ENCODE measurements at regions not wholly inside any gene's neighbourhood (a gene's known extent, or its start where the extent isn't known, plus 50 kb on each side); places are given as distances from the start of the nearest gene placed in this dataset.

DNA sequence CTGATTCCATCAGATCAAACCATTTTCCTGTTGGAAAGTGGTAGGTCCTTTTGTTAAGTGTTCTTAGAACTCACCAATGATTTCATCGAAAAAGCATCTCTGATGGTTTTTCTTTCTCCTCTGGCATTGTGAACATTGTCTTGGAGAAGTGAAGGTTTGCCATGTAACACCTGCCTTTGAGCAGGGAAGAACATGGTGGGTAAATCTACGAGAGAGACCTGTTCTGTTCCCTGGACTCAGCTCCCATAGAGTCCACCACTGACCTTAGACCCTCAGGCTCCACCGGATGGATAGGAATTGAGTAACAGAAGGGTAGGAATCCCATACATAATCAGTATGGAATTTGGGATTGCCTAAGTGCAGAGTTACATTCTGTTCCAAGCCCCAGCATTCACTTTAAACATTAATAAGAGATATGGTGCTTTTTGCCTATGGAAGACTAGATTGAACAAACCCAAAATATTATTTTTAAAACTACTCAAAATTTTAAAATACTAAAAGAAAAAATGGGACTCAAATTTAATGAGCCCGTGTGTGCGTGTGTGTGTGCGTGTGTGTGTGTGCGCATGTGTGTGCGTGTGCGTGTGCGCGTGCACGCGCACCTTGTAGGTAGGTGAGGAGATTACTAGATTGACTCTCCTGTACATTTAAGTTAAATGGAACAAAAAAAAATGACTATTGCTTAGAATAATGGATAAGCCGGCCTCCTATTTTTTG, 92.0 kb downstream of the C9orf152 start:
- H3K9me3 ChIP-seq (ENCODE audit: low read depth, low read length) = no peaks in the 10 kb centered on the region
- no peak overlapping the region for H3K4me3 ChIP-seq
- no peak for DNase-seq (ENCODE audit: low read depth, low spot score)
- TF ChIP-seq FOXP2 (optimal IDR thresholded peaks at IDR 0.05; ENCODE audit: control extremely low read depth, extremely low read length, insufficient read depth) = no peak
- TF ChIP-seq EZH2 (IDR thresholded peaks at IDR 0.05) = no peak
- no peak for TF ChIP-seq POLR2AphosphoS5 (IDR thresholded peaks at IDR 0.05; ENCODE audit: borderline replicate concordance, low read depth, low read length)
- no peak overlapping the region for H3K27ac ChIP-seq
- H3K36me3 ChIP-seq (ENCODE audit: insufficient read depth, low read length) = no peaks in the 10 kb centered on the region
- no peak overlapping the region for H3K9ac ChIP-seq (ENCODE audit: insufficient read length)

DNA sequence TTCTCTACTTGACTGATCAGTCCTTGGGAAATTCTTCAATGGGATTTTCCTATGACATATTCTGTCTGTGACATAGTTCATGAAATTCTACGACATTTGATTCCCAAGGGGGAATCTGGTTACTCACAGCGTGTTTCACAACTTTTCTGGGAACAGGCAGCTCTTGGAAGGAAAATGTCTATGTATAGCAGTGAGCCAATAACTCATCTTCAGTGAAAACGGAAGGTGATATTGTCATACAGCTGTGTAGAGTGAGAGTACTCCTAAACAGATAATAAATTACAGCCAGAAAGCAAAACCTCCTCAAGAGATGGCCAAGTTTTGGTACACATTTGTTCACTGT, 91.4 kb downstream of the C9orf152 start:
- Histone ChIP-seq H3K9me3 (ENCODE audit: low read depth, low read length) (no peaks in the 10 kb centered on the region), H3K9ac (ENCODE audit: insufficient read length) (no peak overlapping the region), H3K36me3 (ENCODE audit: insufficient read depth, low read length) (no peaks in the 10 kb centered on the region), H3K27ac (no peak overlapping the region), H3K4me3 (no peak overlapping the region)
- DNase-seq (ENCODE audit: low read depth, low spot score) = no peak
- TF ChIP-seq POLR2AphosphoS5 (IDR thresholded peaks at IDR 0.05; ENCODE audit: borderline replicate concordance, low read depth, low read length) = no peak
- no peak for TF ChIP-seq FOXP2 (optimal IDR thresholded peaks at IDR 0.05; ENCODE audit: control extremely low read depth, extremely low read length, insufficient read depth)
- TF ChIP-seq EZH2 (IDR thresholded peaks at IDR 0.05) = no peak

DNA sequence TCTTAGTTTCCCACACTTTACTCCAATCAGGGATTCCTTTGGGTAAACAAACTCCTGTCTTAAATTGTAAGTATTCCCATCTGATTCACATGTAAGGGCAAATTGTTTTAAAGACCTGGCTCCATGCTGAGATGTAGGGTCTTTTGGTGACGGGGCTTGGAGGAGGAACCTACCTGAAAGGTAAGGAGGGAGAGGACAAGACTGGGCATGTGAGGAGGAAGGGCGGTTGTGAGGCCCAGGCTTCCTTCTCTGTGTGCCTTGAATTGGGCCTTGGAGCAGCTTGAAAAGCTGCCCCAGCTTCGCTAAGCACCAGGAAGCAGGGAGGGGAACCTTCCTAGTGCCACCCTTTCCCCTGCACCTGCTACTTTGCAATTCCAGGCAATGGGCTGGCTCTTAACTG, 86.8 kb downstream of the C9orf152 start:
- TF ChIP-seq POLR2AphosphoS5 (IDR thresholded peaks at IDR 0.05; ENCODE audit: borderline replicate concordance, low read depth, low read length) (no peak), FOXP2 (optimal IDR thresholded peaks at IDR 0.05; ENCODE audit: control extremely low read depth, extremely low read length, insufficient read depth) (no peak)
- Histone ChIP-seq H3K36me3 (ENCODE audit: insufficient read depth, low read length) (no peaks in the 10 kb centered on the region), H3K27ac (no peak overlapping the region), H3K9ac (ENCODE audit: insufficient read length) (no peak overlapping the region), H3K4me3 (no peak overlapping the region), H3K9me3 (ENCODE audit: low read depth, low read length) (no peaks in the 10 kb centered on the region)
- no peak for DNase-seq (ENCODE audit: low read depth, low spot score)

DNA sequence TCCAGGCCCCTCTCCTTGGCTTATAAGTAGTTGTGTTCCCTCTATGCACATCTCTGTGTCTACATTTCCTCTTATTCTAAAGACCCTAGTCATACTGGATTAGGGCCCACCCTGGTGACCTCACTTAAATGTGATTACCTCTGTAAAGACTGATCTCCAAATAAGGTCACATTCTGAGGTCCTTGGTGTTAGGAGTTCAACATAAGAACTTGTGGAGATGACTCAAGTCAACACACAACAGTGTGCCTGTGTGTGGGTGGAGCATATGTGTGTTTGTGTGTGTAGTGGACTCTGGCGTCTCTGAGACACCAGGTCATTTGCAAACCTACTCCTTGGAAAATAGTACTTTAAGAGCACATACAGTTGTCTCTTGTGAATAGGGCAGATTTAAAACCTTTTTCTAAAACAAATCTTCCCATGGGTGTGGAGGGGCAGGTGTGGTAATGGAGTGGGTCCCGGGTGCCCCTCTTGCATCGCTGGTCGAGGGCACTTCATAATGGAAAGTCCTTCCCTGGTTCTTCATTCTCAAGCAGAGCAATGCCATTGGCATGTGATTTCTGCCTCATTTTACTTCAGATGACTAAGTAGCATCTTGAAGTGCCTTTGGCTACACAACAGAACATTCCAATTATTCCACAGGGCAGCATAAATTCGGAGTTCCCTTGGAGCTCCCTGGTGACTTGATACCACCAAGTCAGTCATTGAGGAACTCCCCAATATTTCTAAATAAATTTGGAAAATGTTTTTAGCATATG, 84.4 kb downstream of the C9orf152 start:
- Histone ChIP-seq H3K27ac (peak overlapping the region; percentile 33; the same call in 1 of the 2 replicates), H3K9me3 (ENCODE audit: low read depth, low read length) (no peaks in the 10 kb centered on the region), H3K4me3 (no peak overlapping the region), H3K36me3 (ENCODE audit: insufficient read depth, low read length) (no peaks in the 10 kb centered on the region), H3K9ac (ENCODE audit: insufficient read length) (no peak overlapping the region)
- TF ChIP-seq POLR2AphosphoS5 (IDR thresholded peaks at IDR 0.05; ENCODE audit: borderline replicate concordance, low read depth, low read length) (no peak), EZH2 (IDR thresholded peaks at IDR 0.05) (no peak), FOXP2 (optimal IDR thresholded peaks at IDR 0.05; ENCODE audit: control extremely low read depth, extremely low read length, insufficient read depth) (no peak)
- DNase-seq (ENCODE audit: low read depth, low spot score) = no peak

DNA sequence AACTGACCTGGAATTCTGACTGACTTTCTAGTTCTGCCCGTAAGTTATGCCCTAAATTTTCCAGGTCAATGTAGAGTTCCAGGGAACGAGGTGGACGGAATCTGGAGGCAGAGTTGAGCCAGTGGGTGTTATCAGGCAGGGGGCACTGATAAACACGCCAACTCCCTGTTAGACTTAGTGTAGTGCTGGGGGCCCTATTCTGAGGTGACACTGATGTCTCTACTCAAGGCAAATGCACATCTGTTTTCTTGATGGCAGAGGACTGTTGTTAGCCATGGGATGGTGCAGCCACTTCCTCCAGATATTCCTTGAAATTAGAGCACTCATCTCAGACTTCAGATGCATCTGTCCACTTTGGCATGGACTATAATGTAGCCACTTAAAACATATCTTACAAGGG, 83.5 kb downstream of the C9orf152 start:
- DNase-seq (ENCODE audit: low read depth, low spot score) = no peak
- Histone ChIP-seq H3K27ac (no peak overlapping the region), H3K4me3 (no peak overlapping the region), H3K36me3 (ENCODE audit: insufficient read depth, low read length) (no peaks in the 10 kb centered on the region), H3K9me3 (ENCODE audit: low read depth, low read length) (no peaks in the 10 kb centered on the region), H3K9ac (ENCODE audit: insufficient read length) (no peak overlapping the region)
- TF ChIP-seq FOXP2 (optimal IDR thresholded peaks at IDR 0.05; ENCODE audit: control extremely low read depth, extremely low read length, insufficient read depth) = no peak
- TF ChIP-seq POLR2AphosphoS5 (IDR thresholded peaks at IDR 0.05; ENCODE audit: borderline replicate concordance, low read depth, low read length) = no peak
- TF ChIP-seq EZH2 (IDR thresholded peaks at IDR 0.05) = no peak

DNA sequence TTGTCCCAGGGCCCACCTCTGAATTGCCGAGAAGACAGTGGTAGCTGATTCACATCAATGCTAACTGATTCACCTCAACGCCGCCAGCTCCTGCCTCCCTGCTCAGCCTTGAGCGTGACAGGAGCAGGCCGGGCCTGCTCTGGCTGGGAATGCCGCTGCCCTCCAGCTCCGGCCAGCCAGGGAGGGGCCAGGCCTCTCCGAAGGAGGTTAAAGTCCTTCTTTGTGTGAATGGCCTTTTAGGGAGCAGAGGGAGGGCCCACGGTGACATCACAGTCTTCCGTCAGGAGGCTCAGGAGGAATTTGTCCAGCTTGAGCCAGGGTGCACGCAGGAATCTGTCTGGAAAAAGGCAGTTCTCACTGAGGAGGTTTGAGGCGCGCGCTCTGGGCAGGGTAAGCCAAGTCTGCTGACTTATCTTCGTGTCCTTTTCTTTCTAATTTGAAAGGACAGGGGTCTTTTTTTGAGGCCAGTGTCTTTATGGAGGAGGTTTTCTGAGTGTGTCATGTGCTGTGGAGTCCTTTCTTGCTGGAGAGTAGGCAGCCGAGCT, 82.7 kb downstream of the C9orf152 start:
- no peak for DNase-seq (ENCODE audit: low read depth, low spot score)
- Histone ChIP-seq H3K36me3 (ENCODE audit: insufficient read depth, low read length) (no peaks in the 10 kb centered on the region), H3K9ac (ENCODE audit: insufficient read length) (no peak overlapping the region), H3K4me3 (no peak overlapping the region), H3K9me3 (ENCODE audit: low read depth, low read length) (no peaks in the 10 kb centered on the region), H3K27ac (peak overlapping the region; percentile 80)
- TF ChIP-seq EZH2 (IDR thresholded peaks at IDR 0.05) (no peak), FOXP2 (optimal IDR thresholded peaks at IDR 0.05; ENCODE audit: control extremely low read depth, extremely low read length, insufficient read depth) (no peak), POLR2AphosphoS5 (IDR thresholded peaks at IDR 0.05; ENCODE audit: borderline replicate concordance, low read depth, low read length) (no peak)

- H3K27ac ChIP-seq = peak overlapping the region; percentile 80
- no peak for TF ChIP-seq FOXP2 (optimal IDR thresholded peaks at IDR 0.05; ENCODE audit: control extremely low read depth, extremely low read length, insufficient read depth)
- no peaks in the 10 kb centered on the region for H3K36me3 ChIP-seq (ENCODE audit: insufficient read depth, low read length)
- H3K9ac ChIP-seq (ENCODE audit: insufficient read length) = no peak overlapping the region
- no peaks in the 10 kb centered on the region for H3K9me3 ChIP-seq (ENCODE audit: low read depth, low read length)
- peak overlapping the region; percentile 71; the same call in 1 of the 2 replicates for H3K4me3 ChIP-seq
- no peak for DNase-seq (ENCODE audit: low read depth, low spot score)
These were observed 82.1 kb downstream of the C9orf152 start for GRCh38 chr9:110125763-110126351.

DNA sequence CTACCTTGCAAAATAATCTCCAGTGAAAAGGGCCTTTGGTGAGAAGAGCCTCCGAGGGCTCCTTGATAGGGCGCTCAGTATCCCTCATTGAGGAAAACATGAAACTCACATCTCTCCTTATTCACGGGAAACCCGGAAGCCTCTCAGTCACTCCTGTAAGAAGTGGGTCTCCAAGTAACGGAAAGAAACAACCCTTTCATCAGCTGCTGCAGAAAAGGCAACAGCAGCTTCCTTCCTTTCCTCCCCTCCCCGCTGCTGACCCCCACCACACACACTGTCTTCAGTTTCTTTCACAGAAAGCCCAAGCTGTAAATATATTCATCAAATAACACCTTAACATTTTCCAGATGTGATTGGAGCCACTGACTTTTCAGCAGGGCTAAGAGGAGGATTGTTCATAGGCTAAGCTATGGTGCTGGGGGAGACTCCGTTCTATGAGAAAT, 81.4 kb downstream of the C9orf152 start:
- H3K4me3 ChIP-seq = peak overlapping the region; percentile 71
- TF ChIP-seq FOXP2 (optimal IDR thresholded peaks at IDR 0.05; ENCODE audit: control extremely low read depth, extremely low read length, insufficient read depth) (no peak), POLR2AphosphoS5 (IDR thresholded peaks at IDR 0.05; ENCODE audit: borderline replicate concordance, low read depth, low read length) (no peak), EZH2 (IDR thresholded peaks at IDR 0.05) (no peak)
- no peaks in the 10 kb centered on the region for H3K9me3 ChIP-seq (ENCODE audit: low read depth, low read length)
- H3K27ac ChIP-seq = peak overlapping the region; percentile 80
- H3K9ac ChIP-seq (ENCODE audit: insufficient read length) = no peak overlapping the region
- no peaks in the 10 kb centered on the region for H3K36me3 ChIP-seq (ENCODE audit: insufficient read depth, low read length)
- DNase-seq (ENCODE audit: low read depth, low spot score) = no peak
